Neural crest cell (in vitro differentiated cells): ENCODE measurements at regions not wholly inside any gene's neighbourhood (a gene's known extent, or its start where the extent isn't known, plus 50 kb on each side); places are given as distances from the start of the nearest gene placed in this dataset.

ENCODE experiments used
- DNase-seq: peaks from one replicate; pipeline ENCODE4 v3.0.0; 2021; ENCODE audit warnings: low read depth, mixed read lengths, low spot score
- H3K27ac Mint-ChIP-seq: one replicate; pipeline ENCODE4 v1.8.0; 2021; ENCODE audit warnings: mild to moderate bottlenecking, mixed read lengths; ENCODE audit not compliant: unreplicated experiment
- H3K27me3 Mint-ChIP-seq: 2 replicates; pipeline ENCODE4 v1.8.0; 2021; ENCODE audit warnings: low read depth, mild to moderate bottlenecking, mixed read lengths
- H3K36me3 Mint-ChIP-seq: 2 replicates; pipeline ENCODE4 v1.8.0; 2021; ENCODE audit warnings: low read depth, mild to moderate bottlenecking, mixed read lengths
- H3K4me1 Mint-ChIP-seq: 2 replicates; pipeline ENCODE4 v1.8.0; 2021; ENCODE audit warnings: mixed read lengths
- H3K4me3 Mint-ChIP-seq: one replicate; pipeline ENCODE4 v1.8.0; 2021; ENCODE audit warnings: mild to moderate bottlenecking, mixed read lengths
- H3K9me3 Mint-ChIP-seq: 2 replicates; pipeline ENCODE4 v1.8.0; 2021; ENCODE audit warnings: mixed read lengths
- CTCF ChIP-seq: fragments of 200-600 bp; sonication (generic); conservative IDR thresholded peaks from 2 replicates; pipeline ENCODE4 v1.5.0; 2021; ENCODE audit warnings: antibody characterized with exemption, mild to moderate bottlenecking

DNA sequence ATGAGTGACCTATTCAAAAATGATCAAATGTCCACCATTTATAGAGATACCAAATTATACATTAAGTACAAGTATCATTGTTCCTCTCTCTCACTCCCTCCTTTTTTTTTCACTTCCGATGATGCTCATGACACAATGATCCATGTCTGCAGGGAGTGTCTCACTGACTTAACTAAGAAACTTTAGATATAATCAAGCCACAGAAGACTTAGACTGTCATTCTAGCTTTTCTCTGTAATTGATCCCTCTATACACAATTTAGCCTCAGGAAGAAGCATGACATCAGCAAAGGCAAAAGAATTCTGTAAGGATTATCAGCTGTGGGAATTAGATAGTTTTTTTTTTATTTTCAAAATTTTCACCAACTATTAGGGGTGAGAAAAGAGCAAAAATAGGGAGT, 734.9 kb upstream of the PCDH9 start:
- H3K27me3 Mint-ChIP-seq: no peaks in the 10 kb centered on the region
- no peaks in the 10 kb centered on the region for H3K36me3 Mint-ChIP-seq
- no peak for TF ChIP-seq CTCF
- H3K27ac Mint-ChIP-seq: no peak overlapping the region
- peaks cover 11% of the 10 kb centered on the region for H3K4me1 Mint-ChIP-seq
- DNase-seq: no peak
- H3K9me3 Mint-ChIP-seq: no peaks in the 10 kb centered on the region
- H3K4me3 Mint-ChIP-seq: no peak overlapping the region

GRCh38 chr13:67964091-67964490, 734.0 kb upstream of the PCDH9 start:
- no peaks in the 10 kb centered on the region for H3K27me3 Mint-ChIP-seq
- H3K27ac Mint-ChIP-seq: no peak overlapping the region
- peaks cover 11% of the 10 kb centered on the region for H3K4me1 Mint-ChIP-seq
- no peaks in the 10 kb centered on the region for H3K9me3 Mint-ChIP-seq
- TF ChIP-seq CTCF: no peak
- no peaks in the 10 kb centered on the region for H3K36me3 Mint-ChIP-seq
- H3K4me3 Mint-ChIP-seq: no peak overlapping the region
- no peak for DNase-seq

GRCh38 chr13:67961331-67961730, 731.2 kb upstream of the PCDH9 start:
- Mint-ChIP-seq H3K9me3 (peaks cover 3% of the 10 kb centered on the region), H3K27ac (no peak overlapping the region), H3K4me1 (peaks cover 11% of the 10 kb centered on the region), H3K36me3 (no peaks in the 10 kb centered on the region), H3K27me3 (no peaks in the 10 kb centered on the region), H3K4me3 (no peak overlapping the region)
- TF ChIP-seq CTCF: no peak
- no peak for DNase-seq

DNA sequence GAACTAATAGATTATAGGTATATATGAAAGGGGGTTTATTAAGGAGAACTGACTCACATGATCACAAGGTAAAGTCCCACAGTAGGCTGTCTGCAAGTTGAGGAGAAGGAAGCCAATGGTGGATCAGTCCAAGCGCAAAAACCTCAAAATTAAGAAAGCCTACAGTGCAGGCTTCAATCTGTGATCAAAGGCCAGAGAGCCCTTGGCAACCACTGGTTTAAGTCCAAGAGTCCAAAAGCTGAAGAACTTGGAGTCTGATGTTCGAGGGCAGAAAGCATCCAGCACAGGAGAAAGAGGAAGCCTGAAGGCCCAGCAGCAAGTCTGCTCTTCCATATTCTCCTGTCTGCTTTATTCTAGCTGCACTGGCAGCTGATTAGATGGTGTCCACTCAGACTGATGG, 721.3 kb upstream of the PCDH9 start:
- DNase-seq: no peak
- H3K36me3 Mint-ChIP-seq: no peaks in the 10 kb centered on the region
- H3K27me3 Mint-ChIP-seq: no peaks in the 10 kb centered on the region
- no peak for TF ChIP-seq CTCF
- H3K4me3 Mint-ChIP-seq: no peak overlapping the region
- no peaks in the 10 kb centered on the region for H3K9me3 Mint-ChIP-seq
- no peaks in the 10 kb centered on the region for H3K4me1 Mint-ChIP-seq
- H3K27ac Mint-ChIP-seq: no peak overlapping the region

DNA sequence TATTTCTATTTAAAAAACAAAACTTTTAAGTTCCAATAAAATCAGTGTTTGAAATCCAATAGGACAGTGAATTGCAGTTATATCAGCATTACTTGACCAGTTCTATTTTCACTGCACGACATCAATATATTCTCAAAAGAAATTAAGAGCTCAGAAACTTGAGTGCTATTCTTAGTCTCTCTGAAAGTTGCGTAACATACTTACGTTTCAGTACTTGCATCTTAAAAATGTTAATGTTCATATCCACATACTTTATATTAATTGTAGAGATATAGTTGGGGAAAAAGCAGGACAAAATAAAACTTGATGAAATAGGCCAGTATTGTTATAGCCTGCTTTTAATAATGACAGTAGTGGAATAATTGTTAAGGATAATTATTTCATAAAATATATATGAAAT, 720.5 kb upstream of the PCDH9 start:
- no peaks in the 10 kb centered on the region for H3K36me3 Mint-ChIP-seq
- no peaks in the 10 kb centered on the region for H3K4me1 Mint-ChIP-seq
- no peaks in the 10 kb centered on the region for H3K27me3 Mint-ChIP-seq
- H3K27ac Mint-ChIP-seq: no peak overlapping the region
- H3K9me3 Mint-ChIP-seq: no peaks in the 10 kb centered on the region
- H3K4me3 Mint-ChIP-seq: no peak overlapping the region
- TF ChIP-seq CTCF: no peak
- no peak for DNase-seq

DNA sequence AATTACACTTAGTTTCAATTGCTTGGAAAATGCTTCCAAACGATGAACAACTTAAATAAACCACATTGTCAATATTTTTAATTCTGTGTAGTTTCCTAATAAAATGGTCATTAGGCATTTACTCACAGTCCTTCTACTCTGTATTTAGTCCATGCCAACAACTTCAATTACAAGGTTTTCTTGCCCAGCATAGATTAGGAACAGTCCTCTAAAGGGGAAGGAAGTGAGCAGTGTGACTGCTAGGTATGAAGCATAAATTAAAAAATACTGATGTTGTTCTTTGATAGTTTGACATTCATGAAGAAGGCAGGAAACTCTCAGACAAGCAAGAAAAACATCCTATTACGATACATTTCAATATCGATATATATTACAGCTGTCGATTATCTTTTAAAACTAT, 716.0 kb upstream of the PCDH9 start:
- Mint-ChIP-seq H3K36me3 (no peaks in the 10 kb centered on the region), H3K27me3 (no peaks in the 10 kb centered on the region)

More for the DNA sequence above, 716.0 kb upstream of the PCDH9 start:
- no peaks in the 10 kb centered on the region for H3K9me3 Mint-ChIP-seq
- TF ChIP-seq CTCF: no peak
- H3K4me1 Mint-ChIP-seq: no peaks in the 10 kb centered on the region
- no peak for DNase-seq
- H3K27ac Mint-ChIP-seq: no peak overlapping the region
- H3K4me3 Mint-ChIP-seq: no peak overlapping the region
